Activated CD4-positive, alpha-beta memory T cell treated with anti-CD3 and anti-CD28 coated beads, Interleukin-2, amount 10 ng/mL, durations not matched to agents 7 days and 5 days (primary cell): ENCODE measurements at regions not wholly inside any gene's neighbourhood (a gene's known extent, or its start where the extent isn't known, plus 50 kb on each side); places are given as distances from the start of the nearest gene placed in this dataset.

Source experiments
- CTCF ChIA-PET: fragments of 350-600 bp; sonication (Branson Sonifier 250); formaldehyde crosslinking; loops from one replicate; lab custom pipeline; 2021; ENCODE audit warnings: antibody characterized with exemption, inconsistent platforms; lab: Charles Lee
- POLR2A ChIA-PET: fragments of 350-600 bp; sonication (Branson Sonifier 250); formaldehyde crosslinking; loops from one replicate; lab custom pipeline; 2021; ENCODE audit warnings: antibody characterized with exemption; lab: Charles Lee
- DNase-seq: peaks from one replicate; pipeline ENCODE4 v3.0.0-alpha.2; 2020
- H3K27ac Mint-ChIP-seq: one replicate; pipeline ENCODE4 v1.8.0; 2021; ENCODE audit warnings: mild to moderate bottlenecking, mixed read lengths
- H3K27me3 Mint-ChIP-seq: one replicate; pipeline ENCODE4 v1.8.0; 2021; ENCODE audit warnings: mixed read lengths
- H3K36me3 Mint-ChIP-seq: one replicate; pipeline ENCODE4 v1.8.0; 2021; ENCODE audit warnings: low read depth, mixed read lengths
- H3K4me1 Mint-ChIP-seq: one replicate; pipeline ENCODE4 v1.8.0; 2021; ENCODE audit warnings: mixed read lengths
- H3K4me3 Mint-ChIP-seq: one replicate; pipeline ENCODE4 v1.8.0; 2021; ENCODE audit warnings: mild to moderate bottlenecking, mixed read lengths
- H3K9me3 Mint-ChIP-seq: one replicate; pipeline ENCODE4 v1.8.0; 2021; ENCODE audit warnings: mixed read lengths

GRCh38 chr9:96023486-96023885 is 148.0 kb downstream of the ERCC6L2 start:
- no peak for DNase-seq
- Mint-ChIP-seq H3K9me3 (no peaks in the 10 kb centered on the region), H3K27ac (no peak overlapping the region), H3K4me1 (peaks cover 61% of the 10 kb centered on the region), H3K27me3 (peaks cover 48% of the 10 kb centered on the region), H3K36me3 (peaks cover 3% of the 10 kb centered on the region), H3K4me3 (no peak overlapping the region)
- POLR2A ChIA-PET, result interaction anchor here (1.3 kb wide), 1 partner anchor 148 kb away, joined by 3 read pairs; the partner anchor contains the start of gene ERCC6L2
- CTCF ChIA-PET, result no interaction called here

DNA sequence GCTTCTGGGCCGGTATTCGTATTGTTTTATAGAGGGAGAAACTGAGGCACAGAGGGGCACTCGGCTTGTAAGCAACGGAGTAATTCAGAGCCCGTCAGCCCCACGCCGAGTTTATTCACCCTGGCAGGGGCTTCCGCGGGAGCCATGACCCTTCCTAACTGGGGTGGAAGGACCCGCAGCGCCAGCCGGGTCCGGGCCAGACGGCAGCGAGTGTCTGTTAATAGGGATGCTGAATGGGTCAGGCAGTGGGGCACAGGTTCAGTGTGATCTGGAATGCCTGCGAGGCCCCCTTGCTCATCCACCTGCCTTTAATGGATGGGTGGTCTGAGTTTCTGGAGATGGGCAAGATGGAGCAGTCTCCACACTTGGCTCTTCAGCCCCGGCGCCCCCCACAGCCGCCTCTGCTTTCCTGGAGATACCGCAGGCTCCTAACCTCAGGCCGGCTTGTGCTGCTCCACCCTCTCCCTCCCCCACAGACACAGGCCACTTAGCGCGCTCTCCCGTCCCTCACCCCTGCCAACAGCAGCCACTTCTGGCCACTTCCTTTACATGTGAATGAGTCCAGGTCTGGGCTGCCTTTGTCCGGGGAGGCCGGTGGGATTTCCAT is 147.1 kb downstream of the ERCC6L2 start:
- DNase-seq, result peak; percentile 60
- Mint-ChIP-seq H3K27me3 (peaks cover 39% of the 10 kb centered on the region), H3K27ac (peak overlapping the region; percentile 67), H3K36me3 (peaks cover 8% of the 10 kb centered on the region), H3K9me3 (no peaks in the 10 kb centered on the region), H3K4me3 (peak overlapping the region; percentile 73), H3K4me1 (peaks cover 64% of the 10 kb centered on the region)
- CTCF ChIA-PET, result no interaction called here
- POLR2A ChIA-PET, result interaction anchor here (3.6 to 4.5 kb wide), 2 partner anchors 14 to 146 kb away, joined by 29 to 30 read pairs; partner anchors contain the start of gene ERCC6L2

- Mint-ChIP-seq H3K9me3 (no peaks in the 10 kb centered on the region), H3K27me3 (peaks cover 38% of the 10 kb centered on the region), H3K36me3 (peaks cover 12% of the 10 kb centered on the region), H3K4me3 (peak overlapping the region; percentile 75), H3K27ac (peak overlapping the region; percentile 67), H3K4me1 (peaks cover 69% of the 10 kb centered on the region)
- CTCF ChIA-PET, result no interaction called here
- DNase-seq, result no peak
- POLR2A ChIA-PET, result interaction anchor here (3.6 to 4.5 kb wide), 2 partner anchors 13 to 146 kb away, joined by 29 to 30 read pairs; partner anchors contain the start of gene ERCC6L2
Measured at GRCh38 chr9:96021551-96022444, 146.3 kb downstream of the ERCC6L2 start.

GRCh38 chr9:96020792-96021550 is 145.5 kb downstream of the ERCC6L2 start:
- Mint-ChIP-seq H3K27me3 (peaks cover 34% of the 10 kb centered on the region), H3K9me3 (no peaks in the 10 kb centered on the region), H3K36me3 (peaks cover 12% of the 10 kb centered on the region), H3K4me1 (peaks cover 74% of the 10 kb centered on the region), H3K4me3 (peak overlapping the region; percentile 75), H3K27ac (peak overlapping the region; percentile 75)
- ChIA-PET POLR2A (interaction anchor here (0.6 to 4.5 kb wide), 4 partner anchors 12 to 830 kb away, joined by 3 to 30 read pairs (median 16); partner anchors contain the start of gene ERCC6L2), CTCF (no interaction called here)
- DNase-seq, result peak; percentile 69

- H3K4me1 Mint-ChIP-seq, result peaks cover 74% of the 10 kb centered on the region
- peak overlapping the region; percentile 75 for H3K4me3 Mint-ChIP-seq
- ChIA-PET CTCF (no interaction called here), POLR2A (interaction anchor here (0.6 to 4.5 kb wide), 4 partner anchors 11 to 831 kb away, joined by 3 to 30 read pairs (median 16); partner anchors contain the start of gene ERCC6L2)
- peaks cover 12% of the 10 kb centered on the region for H3K36me3 Mint-ChIP-seq
- H3K27ac Mint-ChIP-seq, result peak overlapping the region; percentile 60
- H3K27me3 Mint-ChIP-seq, result peaks cover 28% of the 10 kb centered on the region
- no peaks in the 10 kb centered on the region for H3K9me3 Mint-ChIP-seq
- DNase-seq, result no peak
Measured at GRCh38 chr9:96020300-96020791, 144.9 kb downstream of the ERCC6L2 start.
